Coronary artery (tissue), 2 donors: ENCODE measurements at regions not wholly inside any gene's neighbourhood (a gene's known extent, or its start where the extent isn't known, plus 50 kb on each side); places are given as distances from the start of the nearest gene placed in this dataset.
"Not testable (repeated sequence)": the region's sequence is repeated elsewhere in the genome, so short reads cannot be mapped to it uniquely, and the experiment has no call there.

Experiments
- DNase-seq: peaks from one replicate; pipeline ENCODE4 v3.0.0-alpha.2; 2017; ENCODE audit warnings: low spot score
- H3K27ac ChIP-seq, 2 donors: fragments of 200-600 bp; sonication (generic); one replicate each; pipeline ENCODE4 v1.5.1; 2016 to 2019
- H3K4me3 ChIP-seq: fragments of 200-600 bp; sonication (generic); 2 replicates; pipeline ENCODE4 v1.5.1; 2016; ENCODE audit warnings: mild to moderate bottlenecking, moderate library complexity
- TF ChIP-seq, protein P1 (sequence below): fragments of 200-600 bp; sonication (generic); IDR thresholded peaks from one replicate; pipeline ENCODE4 v1.5.1; 2019; ENCODE audit warnings: antibody characterized with exemption

DNA sequence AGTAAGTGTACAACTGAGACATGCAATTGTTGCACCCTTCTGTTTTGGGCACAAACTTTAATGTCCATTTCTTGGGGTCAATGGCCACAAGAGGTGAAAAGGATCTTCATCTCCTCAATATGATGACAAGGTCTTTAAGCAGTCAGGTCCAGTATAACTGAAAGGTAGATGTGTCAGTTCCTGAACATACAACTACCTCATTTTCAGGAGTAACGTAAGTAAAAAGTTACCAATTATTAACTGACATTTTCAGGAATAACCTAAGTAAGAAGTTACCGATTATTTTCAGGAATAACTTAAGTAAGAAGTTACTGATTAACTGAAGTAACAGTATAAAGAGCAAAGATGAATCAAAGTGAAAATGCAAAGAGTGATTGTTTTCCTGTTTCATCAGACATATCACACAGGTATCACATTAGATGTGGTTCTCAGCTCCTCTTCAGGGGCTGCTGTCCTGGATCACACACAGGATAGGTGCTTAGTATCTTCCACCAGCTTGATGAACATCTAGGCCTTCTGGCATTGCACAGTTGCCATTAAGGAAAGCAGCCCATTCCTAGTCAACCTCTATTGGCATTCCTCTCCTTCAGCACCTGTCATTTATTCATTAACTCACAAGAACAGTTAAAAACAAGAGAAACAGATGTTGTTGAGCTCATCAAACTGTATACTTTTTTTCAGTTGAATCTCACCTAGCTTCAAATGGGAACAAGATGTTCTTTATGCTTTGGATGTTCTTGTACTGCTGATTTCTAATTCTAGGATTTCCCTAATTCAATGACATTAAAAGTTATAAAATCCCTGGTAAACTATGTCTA lies 200.0 kb downstream of the FOXG1 start:
- Histone ChIP-seq H3K4me3 (no peak overlapping the region), H3K27ac (no peak overlapping the region)
- TF ChIP-seq, protein P1, sequence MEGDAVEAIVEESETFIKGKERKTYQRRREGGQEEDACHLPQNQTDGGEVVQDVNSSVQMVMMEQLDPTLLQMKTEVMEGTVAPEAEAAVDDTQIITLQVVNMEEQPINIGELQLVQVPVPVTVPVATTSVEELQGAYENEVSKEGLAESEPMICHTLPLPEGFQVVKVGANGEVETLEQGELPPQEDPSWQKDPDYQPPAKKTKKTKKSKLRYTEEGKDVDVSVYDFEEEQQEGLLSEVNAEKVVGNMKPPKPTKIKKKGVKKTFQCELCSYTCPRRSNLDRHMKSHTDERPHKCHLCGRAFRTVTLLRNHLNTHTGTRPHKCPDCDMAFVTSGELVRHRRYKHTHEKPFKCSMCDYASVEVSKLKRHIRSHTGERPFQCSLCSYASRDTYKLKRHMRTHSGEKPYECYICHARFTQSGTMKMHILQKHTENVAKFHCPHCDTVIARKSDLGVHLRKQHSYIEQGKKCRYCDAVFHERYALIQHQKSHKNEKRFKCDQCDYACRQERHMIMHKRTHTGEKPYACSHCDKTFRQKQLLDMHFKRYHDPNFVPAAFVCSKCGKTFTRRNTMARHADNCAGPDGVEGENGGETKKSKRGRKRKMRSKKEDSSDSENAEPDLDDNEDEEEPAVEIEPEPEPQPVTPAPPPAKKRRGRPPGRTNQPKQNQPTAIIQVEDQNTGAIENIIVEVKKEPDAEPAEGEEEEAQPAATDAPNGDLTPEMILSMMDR, result no peak
- DNase-seq, result no peak

DNA sequence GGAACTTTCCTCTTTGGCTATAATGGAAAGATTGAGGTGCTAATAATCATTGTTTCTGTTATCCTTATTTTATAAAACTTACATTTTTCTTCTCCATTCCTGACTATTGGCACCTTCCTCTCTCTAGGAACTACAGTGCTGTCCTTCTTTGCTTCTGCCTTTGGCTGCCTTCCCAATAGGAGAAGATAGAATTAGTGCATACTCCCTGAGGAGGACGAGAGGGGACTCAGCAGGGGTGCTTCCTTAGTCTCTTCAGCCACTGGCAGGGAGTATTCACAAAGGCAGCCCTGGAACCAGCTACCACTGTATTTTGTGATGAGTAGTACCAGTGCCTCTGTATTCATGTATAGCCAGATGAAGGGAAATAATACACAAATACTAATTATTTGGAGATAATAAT lies 208.5 kb downstream of the FOXG1 start:
- TF ChIP-seq, protein P1, result no peak
- no peak for DNase-seq
- Histone ChIP-seq H3K4me3 (no peak overlapping the region), H3K27ac (no peak overlapping the region)

DNA sequence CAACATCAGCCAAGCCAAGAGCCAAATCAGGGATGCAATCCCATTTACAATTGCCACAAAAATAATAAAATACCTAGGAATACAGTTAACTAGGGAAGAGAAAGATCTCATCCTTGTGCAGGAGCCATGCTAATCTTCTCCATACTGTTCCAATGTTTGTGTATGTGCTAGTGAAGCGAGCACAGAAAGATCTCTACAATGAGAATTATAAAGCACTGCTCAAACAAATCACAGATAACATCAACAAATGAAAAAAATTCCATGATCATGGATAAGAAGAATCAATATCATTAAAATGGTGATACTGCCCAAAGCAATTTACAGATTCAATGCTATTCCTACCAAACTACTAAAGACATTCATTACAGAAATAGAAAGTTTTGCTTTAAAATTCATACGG lies 215.6 kb downstream of the FOXG1 start:
- DNase-seq, result no peak
- TF ChIP-seq, protein P1, result no peak
- H3K27ac ChIP-seq, result no peak overlapping the region
- H3K4me3 ChIP-seq, result no peak overlapping the region

DNA sequence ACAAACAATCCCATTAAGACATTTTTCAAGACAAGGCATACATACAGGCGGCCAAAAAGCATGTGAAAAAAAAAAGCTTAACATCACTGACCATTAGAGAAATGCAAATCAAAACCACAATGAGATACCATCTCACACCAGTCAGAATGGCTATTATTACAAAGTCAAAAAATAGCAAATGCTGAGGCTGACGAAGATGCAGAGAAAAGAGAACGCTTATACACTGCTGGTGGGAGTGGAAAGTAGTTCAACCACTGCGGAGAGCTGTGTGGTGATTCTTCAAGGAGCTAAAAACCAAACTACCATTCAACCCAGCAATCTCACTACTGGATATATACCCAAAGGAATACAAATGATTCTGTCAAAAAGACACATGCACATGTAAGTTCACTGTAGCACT lies 216.7 kb downstream of the FOXG1 start:
- Histone ChIP-seq H3K4me3 (no peak overlapping the region), H3K27ac (no peak overlapping the region)
- TF ChIP-seq, protein P1, result no peak
- no peak for DNase-seq

DNA sequence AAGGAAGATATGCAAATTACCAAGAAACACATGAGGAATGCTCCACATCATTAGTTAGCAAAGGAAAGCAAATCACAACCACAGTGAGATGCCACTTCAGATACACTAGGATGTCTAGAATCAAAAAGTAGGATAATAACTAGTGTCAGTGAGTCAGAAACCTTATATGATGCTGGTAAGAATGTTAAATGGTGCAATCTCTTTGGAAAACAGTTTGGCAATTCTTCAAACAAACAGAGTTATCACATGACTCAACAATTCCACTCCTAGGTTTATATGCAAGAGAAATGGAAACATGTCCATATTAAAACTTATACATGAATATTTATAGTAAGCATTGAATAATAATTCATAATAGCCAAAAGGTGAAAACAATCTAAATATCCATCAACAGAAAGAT lies 220.9 kb downstream of the FOXG1 start:
- no peak overlapping the region for H3K27ac ChIP-seq
- H3K4me3 ChIP-seq, result no peak overlapping the region
- no peak for DNase-seq
- TF ChIP-seq, protein P1, result no peak

DNA sequence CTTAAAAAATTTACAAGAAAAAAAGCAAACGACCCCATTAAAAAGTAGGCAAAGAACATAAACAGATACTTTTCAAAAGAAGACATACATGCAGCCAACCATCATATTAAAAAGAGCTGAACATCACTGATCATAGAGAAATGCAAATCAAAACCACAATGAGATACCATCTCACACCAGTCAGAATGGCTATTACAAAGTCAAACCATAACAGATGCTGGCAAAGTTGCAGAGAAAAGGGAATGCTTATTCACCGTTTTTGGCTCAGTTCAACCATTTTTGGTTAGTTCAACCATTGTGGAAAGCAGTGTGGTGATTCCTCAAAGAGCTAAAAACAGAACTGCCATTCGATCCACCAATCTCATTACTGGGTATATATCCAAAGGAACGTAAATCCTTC lies 230.6 kb downstream of the FOXG1 start:
- DNase-seq, H3K27ac ChIP-seq, H3K4me3 ChIP-seq: not testable (repeated sequence)

DNA sequence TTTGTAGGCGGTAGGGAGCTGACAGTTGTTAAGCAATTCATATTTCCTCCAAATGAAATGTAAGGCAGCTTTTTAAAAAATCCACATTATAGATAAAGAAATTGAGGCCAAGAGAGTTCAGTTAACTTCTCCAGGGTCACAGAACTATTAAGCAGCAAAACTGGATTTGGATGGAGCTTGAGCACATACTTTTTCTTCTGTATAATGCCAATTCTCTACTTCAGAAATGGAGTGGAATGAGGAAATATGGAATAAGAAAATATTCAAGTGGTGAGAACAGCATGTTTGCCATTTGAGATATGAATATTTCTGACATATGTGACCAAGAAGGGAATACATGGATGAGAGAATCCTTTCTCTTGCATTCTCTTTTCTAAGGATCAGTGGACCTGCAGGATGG lies 233.1 kb downstream of the FOXG1 start:
- Histone ChIP-seq H3K4me3 (no peak overlapping the region), H3K27ac (no peak overlapping the region)
- TF ChIP-seq, protein P1, result no peak
- no peak for DNase-seq
